Neutrophil (primary cell): ENCODE measurements at regions not wholly inside any gene's neighbourhood (a gene's known extent, or its start where the extent isn't known, plus 50 kb on each side); places are given as distances from the start of the nearest gene placed in this dataset.

Experiments
- H3K27ac ChIP-seq: fragments of 200-600 bp; sonication (generic); 2 replicates; pipeline ENCODE4 v1.5.1; 2016; ENCODE audit warnings: mild to moderate bottlenecking, moderate library complexity
- H3K27me3 ChIP-seq: fragments of 200-600 bp; sonication (generic); 2 replicates; pipeline ENCODE4 v1.6.0; 2016; ENCODE audit warnings: mild to moderate bottlenecking
- H3K36me3 ChIP-seq: fragments of 200-600 bp; sonication (generic); 2 replicates; pipeline ENCODE4 v1.5.1; 2017
- H3K4me1 ChIP-seq, 2 experiments: fragments of 200-600 bp in 1 of 2; sonication (generic) in 1 of 2; 1 replicate in 1 of 2; 2 replicates in 1 of 2; pipeline versions ENCODE4 v1.5.1 to v1.6.1; 2013 to 2016; ENCODE audit warnings: low read depth in 1 of 2, low read length in 1 of 2, mild to moderate bottlenecking in 1 of 2, moderate library complexity in 1 of 2; ENCODE audit not compliant: control insufficient read depth in 1 of 2, insufficient read depth in 1 of 2
- H3K4me3 ChIP-seq, 2 experiments: fragments of 200-600 bp in 1 of 2; sonication (generic) in 1 of 2; 1 replicate in 1 of 2; 2 replicates in 1 of 2; pipeline ENCODE4 v1.5.1; 2013 to 2016; ENCODE audit warnings: low read depth in 1 of 2, low read length in 1 of 2, mild to moderate bottlenecking in 1 of 2, moderate library complexity in 1 of 2
- H3K9me3 ChIP-seq: fragments of 200-600 bp; sonication (generic); 2 replicates; pipeline ENCODE4 v1.5.1; 2016
- CTCF ChIP-seq: fragments of 200-600 bp; sonication (generic); IDR thresholded peaks from 2 replicates; pipeline ENCODE4 v1.5.1; 2016; ENCODE audit warnings: antibody characterized with exemption

- H3K4me1 ChIP-seq = no peaks in the 10 kb centered on the region
- no peak overlapping the region for H3K4me3 ChIP-seq
- H3K9me3 ChIP-seq = no peaks in the 10 kb centered on the region
- TF ChIP-seq CTCF = no peak
- H3K36me3 ChIP-seq = no peaks in the 10 kb centered on the region
- H3K27me3 ChIP-seq = no peaks in the 10 kb centered on the region
- no peak overlapping the region for H3K27ac ChIP-seq
These were observed 183.4 kb downstream of the ANKRD60 start for GRCh38 chr20:58044931-58045555.

GRCh38 chr20:58044286-58044685, 184.2 kb downstream of the ANKRD60 start:
- Histone ChIP-seq H3K27me3 (no peaks in the 10 kb centered on the region), H3K27ac (no peak overlapping the region), H3K4me3 (no peak overlapping the region), H3K9me3 (no peaks in the 10 kb centered on the region), H3K36me3 (no peaks in the 10 kb centered on the region), H3K4me1 (no peaks in the 10 kb centered on the region)
- no peak for TF ChIP-seq CTCF

- Histone ChIP-seq H3K27me3 (no peaks in the 10 kb centered on the region), H3K27ac (no peak overlapping the region), H3K4me1 (no peaks in the 10 kb centered on the region), H3K4me3 (no peak overlapping the region), H3K36me3 (no peaks in the 10 kb centered on the region), H3K9me3 (no peaks in the 10 kb centered on the region)
- no peak for TF ChIP-seq CTCF
These were observed 185.0 kb downstream of the ANKRD60 start for GRCh38 chr20:58043236-58044140.

GRCh38 chr20:58042591-58042990, 185.9 kb downstream of the ANKRD60 start:
- TF ChIP-seq CTCF = no peak
- no peaks in the 10 kb centered on the region for H3K9me3 ChIP-seq
- H3K4me1 ChIP-seq = no peaks in the 10 kb centered on the region
- H3K27me3 ChIP-seq = no peaks in the 10 kb centered on the region
- no peak overlapping the region for H3K4me3 ChIP-seq
- H3K36me3 ChIP-seq = no peaks in the 10 kb centered on the region
- no peak overlapping the region for H3K27ac ChIP-seq

- H3K27ac ChIP-seq = no peak overlapping the region
- no peaks in the 10 kb centered on the region for H3K36me3 ChIP-seq
- no peak for TF ChIP-seq CTCF
- H3K4me1 ChIP-seq = no peaks in the 10 kb centered on the region
- H3K27me3 ChIP-seq = no peaks in the 10 kb centered on the region
- no peak overlapping the region for H3K4me3 ChIP-seq
- H3K9me3 ChIP-seq = no peaks in the 10 kb centered on the region
These were observed 187.8 kb downstream of the ANKRD60 start for GRCh38 chr20:58040447-58041290.
